HG02981 (cell line): ENCODE measurements at regions not wholly inside any gene's neighbourhood (a gene's known extent, or its start where the extent isn't known, plus 50 kb on each side); places are given as distances from the start of the nearest gene placed in this dataset.
"Not testable (repeated sequence)": the region's sequence is repeated elsewhere in the genome, so short reads cannot be mapped to it uniquely, and the experiment has no call there.

Experiments used
- ATAC-seq: cut with Tn5 transposase; IDR thresholded peaks from one replicate; pipeline ENCODE4 v1.9.1; 2021; ENCODE audit warnings: mild to moderate bottlenecking, moderate library complexity; ENCODE audit not compliant: unreplicated experiment

- ATAC-seq, result no peak
Observed at GRCh38 chr21:18549214-18549905, 145.8 kb upstream of the TMPRSS15 start.

GRCh38 chr21:18550361-18550760 lies 146.8 kb upstream of the TMPRSS15 start:
- no peak for ATAC-seq

GRCh38 chr21:18553786-18554185 lies 150.2 kb upstream of the TMPRSS15 start:
- ATAC-seq, result no peak

- not testable (repeated sequence) for ATAC-seq
Observed at GRCh38 chr21:18567770-18568169, 164.2 kb upstream of the TMPRSS15 start.

- ATAC-seq, result no peak
Observed at GRCh38 chr21:18588001-18588662, 184.5 kb upstream of the TMPRSS15 start.

GRCh38 chr21:18601146-18601545 lies 197.6 kb upstream of the TMPRSS15 start:
- no peak for ATAC-seq

GRCh38 chr21:18602711-18603110 lies 199.1 kb upstream of the TMPRSS15 start:
- ATAC-seq, result no peak

- ATAC-seq, result no peak
Observed at GRCh38 chr21:18603261-18603660, 199.7 kb upstream of the TMPRSS15 start.

- ATAC-seq, result no peak
Observed at GRCh38 chr21:18603980-18604379, 200.4 kb upstream of the TMPRSS15 start.

- no peak for ATAC-seq
Observed at GRCh38 chr21:18608226-18608625, 204.6 kb upstream of the TMPRSS15 start.

GRCh38 chr21:18614303-18614702 lies 210.7 kb upstream of the TMPRSS15 start:
- no peak for ATAC-seq

GRCh38 chr21:18617291-18617690 lies 213.7 kb upstream of the TMPRSS15 start:
- no peak for ATAC-seq

GRCh38 chr21:18620436-18620835 lies 216.9 kb upstream of the TMPRSS15 start:
- ATAC-seq, result no peak

- no peak for ATAC-seq
Observed at GRCh38 chr21:18622383-18622782, 218.8 kb upstream of the TMPRSS15 start.

GRCh38 chr21:18630446-18630845 lies 226.9 kb upstream of the TMPRSS15 start:
- ATAC-seq, result no peak

GRCh38 chr21:18636897-18637296 lies 233.3 kb upstream of the TMPRSS15 start:
- ATAC-seq, result no peak

- peak; percentile 68 for ATAC-seq
Observed at GRCh38 chr21:18646116-18646515, 242.5 kb upstream of the TMPRSS15 start.

- ATAC-seq, result no peak
Observed at GRCh38 chr21:18655931-18656330, 252.3 kb upstream of the TMPRSS15 start.

- no peak for ATAC-seq
Observed at GRCh38 chr21:18661842-18662241, 258.3 kb upstream of the TMPRSS15 start.

- no peak for ATAC-seq
Observed at GRCh38 chr21:18663663-18664062, 260.1 kb upstream of the TMPRSS15 start.

GRCh38 chr21:18666725-18667124 lies 263.1 kb upstream of the TMPRSS15 start:
- ATAC-seq, result no peak

GRCh38 chr21:18673789-18674188 lies 270.2 kb upstream of the TMPRSS15 start:
- no peak for ATAC-seq

GRCh38 chr21:18677632-18678031 lies 274.0 kb upstream of the TMPRSS15 start:
- ATAC-seq, result no peak
